H1 (cell line): ENCODE measurements at regions not wholly inside any gene's neighbourhood (a gene's known extent, or its start where the extent isn't known, plus 50 kb on each side); places are given as distances from the start of the nearest gene placed in this dataset.

ENCODE experiments used
- CTCF ChIA-PET: fragments of 300-600 bp; sonication (Branson Sonifier 250); formaldehyde crosslinking; loops from one replicate; lab custom pipeline; 2021; ENCODE audit not compliant: partially characterized antibody; lab: Charles Lee
- POLR2A ChIA-PET: fragments of 300-600 bp; sonication (Branson Sonifier 250); formaldehyde crosslinking; loops from one replicate; lab custom pipeline; 2021; ENCODE audit warnings: inconsistent platforms; ENCODE audit not compliant: partially characterized antibody; lab: Charles Lee
- DNase-seq, 2 experiments: peaks; one replicate each; pipeline versions ENCODE4 v3.0.0 to v3.0.0-alpha.2; 2010 to 2022; ENCODE audit warnings: low spot score in 2 of 2, low read depth in 1 of 2, mixed read lengths in 1 of 2
- FAIRE-seq: peaks from 2 replicates; lab custom pipeline; 2011; peaks lifted over from hg19 to GRCh38; lab: Jason Lieb, UNC
- H2AFZ ChIP-seq: 2 replicates; pipeline ENCODE4 v1.8.1; 2012; ENCODE audit warnings: low read length, inconsistent platforms
- H2AK5ac ChIP-seq: 2 replicates; pipeline ENCODE4 v1.6.1; 2013; ENCODE audit warnings: low read depth, low read length
- H2BK120ac ChIP-seq: replicated peaks from 2 replicates; pipeline ENCODE3; 2013; ENCODE audit warnings: low read depth, low read length, inconsistent platforms
- H2BK12ac ChIP-seq: 2 replicates; pipeline ENCODE4 v1.6.1; 2013; ENCODE audit warnings: low read depth, low read length
- H2BK15ac ChIP-seq: 2 replicates; pipeline ENCODE4 v1.6.1; 2013; ENCODE audit warnings: low read length
- H2BK20ac ChIP-seq: 2 replicates; pipeline ENCODE4 v1.6.1; 2013; ENCODE audit warnings: low read length
- H2BK5ac ChIP-seq: 2 replicates; pipeline ENCODE4 v1.6.1; 2013; ENCODE audit warnings: low read depth, low read length
- H3K14ac ChIP-seq: 2 replicates; pipeline ENCODE4 v1.6.1; 2013; ENCODE audit warnings: inconsistent platforms; ENCODE audit not compliant: insufficient read length
- H3K18ac ChIP-seq: 2 replicates; pipeline ENCODE4 v1.6.1; 2013; ENCODE audit warnings: low read length; ENCODE audit errors: extremely low read depth
- H3K23ac ChIP-seq: 2 replicates; pipeline ENCODE4 v1.6.1; 2013; ENCODE audit warnings: inconsistent platforms; ENCODE audit not compliant: insufficient read length
- H3K23me2 ChIP-seq: 2 replicates; pipeline ENCODE4 v1.6.1; 2013; ENCODE audit warnings: low read depth, low read length
- H3K27ac ChIP-seq: 2 replicates; pipeline ENCODE4 v1.6.1; 2011; ENCODE audit warnings: low read depth, low read length, inconsistent platforms
- H3K27me3 ChIP-seq, 4 experiments: replicated peaks in 1 of 4; 1 replicate in 1 of 4; 2 replicates in 3 of 4; pipeline versions ENCODE4 v1.6.1 to v1.8.1; 2011 to 2013; ENCODE audit warnings: low read length in 3 of 4, mild to moderate bottlenecking in 3 of 4, inconsistent platforms in 2 of 4, mixed read lengths in 2 of 4, moderate library complexity in 1 of 4; ENCODE audit not compliant: control insufficient read depth in 3 of 4, insufficient read depth in 3 of 4; ENCODE audit errors: extremely low read depth in 1 of 4
- H3K36me3 ChIP-seq, 4 experiments: 2 replicates each; pipeline versions ENCODE4 v1.6.1 to v1.8.1; 2011 to 2013; ENCODE audit warnings: mild to moderate bottlenecking in 4 of 4, low read length in 3 of 4, moderate library complexity in 2 of 4, control low read depth in 1 of 4, inconsistent platforms in 1 of 4; ENCODE audit not compliant: insufficient read depth in 4 of 4, control insufficient read depth in 2 of 4
- H3K4ac ChIP-seq: replicated peaks from 2 replicates; pipeline ENCODE3; 2013; ENCODE audit warnings: low read length, low read depth, mixed read lengths, inconsistent platforms; ENCODE audit not compliant: insufficient read length
- H3K4me1 ChIP-seq, 4 experiments: replicated peaks in 1 of 4; 1 replicate in 1 of 4; 2 replicates in 3 of 4; pipeline versions ENCODE4 v1.6.1 to v1.8.1; 2011 to 2013; ENCODE audit warnings: low read length in 3 of 4, inconsistent platforms in 2 of 4, mixed read lengths in 1 of 4; ENCODE audit not compliant: insufficient read depth in 4 of 4, control insufficient read depth in 3 of 4
- H3K4me2 ChIP-seq, 2 experiments: 2 replicates each; pipeline versions ENCODE4 v1.6.1 to v1.8.1; 2011 to 2013; ENCODE audit warnings: low read depth in 2 of 2, low read length in 2 of 2, control low read depth in 1 of 2, inconsistent platforms in 1 of 2, mild to moderate bottlenecking in 1 of 2; ENCODE audit not compliant: insufficient read depth in 1 of 2
- H3K4me3 ChIP-seq, 4 experiments: fragments of 200-600, 300-600 bp in 1 of 4; sonication (generic), shearing (Covaris generic), sonication (Bioruptor Twin) in 1 of 4; 2 replicates each; pipeline versions ENCODE4 v1.5.1 to v1.8.1; 2011 to 2016; ENCODE audit warnings: low read length in 4 of 4, low read depth in 3 of 4, control low read depth in 2 of 4, inconsistent platforms in 2 of 4, mild to moderate bottlenecking in 2 of 4, mixed read lengths in 1 of 4, moderate library complexity in 1 of 4; ENCODE audit not compliant: insufficient read depth in 2 of 4; ENCODE audit errors: extremely low read depth in 1 of 4
- H3K56ac ChIP-seq: replicated peaks from 2 replicates; pipeline ENCODE3; 2013; ENCODE audit warnings: low read depth, mild to moderate bottlenecking, mixed read lengths, low read length, inconsistent platforms; ENCODE audit not compliant: insufficient read length
- H3K79me1 ChIP-seq: 2 replicates; pipeline ENCODE4 v1.6.1; 2013; ENCODE audit warnings: low read depth, low read length, control low read depth
- H3K79me2 ChIP-seq, 2 experiments: 2 replicates each; pipeline versions ENCODE4 v1.6.1 to v1.8.1; 2012 to 2013; ENCODE audit warnings: low read length in 2 of 2, mild to moderate bottlenecking in 2 of 2, inconsistent platforms in 1 of 2; ENCODE audit not compliant: insufficient read depth in 2 of 2, control insufficient read depth in 1 of 2
- H3K9ac ChIP-seq, 4 experiments: replicated peaks in 1 of 4; 1 replicate in 1 of 4; 2 replicates in 3 of 4; pipeline versions ENCODE4 v1.6.1 to v1.8.1; 2011 to 2013; ENCODE audit warnings: low read depth in 3 of 4, low read length in 3 of 4, control low read depth in 2 of 4, mild to moderate bottlenecking in 2 of 4, moderate library complexity in 2 of 4, inconsistent platforms in 1 of 4; ENCODE audit errors: extremely low read depth in 1 of 4
- H3K9me3 ChIP-seq, 2 experiments: 2 replicates each; pipeline versions ENCODE4 v1.6.1 to v1.8.1; 2012 to 2013; ENCODE audit warnings: mild to moderate bottlenecking in 2 of 2, moderate library complexity in 2 of 2, control low read depth in 1 of 2, inconsistent platforms in 1 of 2, low read depth in 1 of 2, low read length in 1 of 2, mixed read lengths in 1 of 2; ENCODE audit not compliant: insufficient read depth in 2 of 2
- H4K20me1 ChIP-seq, 2 experiments: replicated peaks in 1 of 2; 2 replicates each; pipeline versions ENCODE3 to v1.8.1; 2011 to 2013; ENCODE audit warnings: inconsistent platforms in 2 of 2, low read length in 2 of 2, mild to moderate bottlenecking in 1 of 2; ENCODE audit not compliant: insufficient read depth in 2 of 2, control insufficient read depth in 1 of 2
- H4K5ac ChIP-seq: 2 replicates; pipeline ENCODE4 v1.6.1; 2013; ENCODE audit warnings: low read length, low read depth, mixed read lengths, inconsistent platforms; ENCODE audit not compliant: insufficient read length
- H4K8ac ChIP-seq: 2 replicates; pipeline ENCODE4 v1.8.0; 2013; ENCODE audit warnings: mild to moderate bottlenecking, moderate library complexity, low read length, inconsistent platforms; ENCODE audit not compliant: insufficient read depth; ENCODE audit errors: extremely low read depth
- H4K91ac ChIP-seq: replicated peaks from 2 replicates; pipeline ENCODE3; 2013; ENCODE audit warnings: low read length, mixed read lengths, inconsistent platforms; ENCODE audit not compliant: insufficient read length
- EGR1 ChIP-seq: IDR thresholded peaks from 2 replicates; pipeline ENCODE4 v1.6.1; 2011; ENCODE audit warnings: low read depth, low read length, borderline replicate concordance
- GABPA ChIP-seq: IDR thresholded peaks from 2 replicates; pipeline ENCODE4 v1.6.1; 2011; ENCODE audit warnings: mild to moderate bottlenecking, low read length, moderate library complexity, borderline replicate concordance; ENCODE audit not compliant: insufficient read depth
- KDM4A ChIP-seq: IDR thresholded peaks from one replicate; pipeline ENCODE4 v1.7.1; 2012; ENCODE audit warnings: low read depth, mild to moderate bottlenecking, moderate library complexity, low read length, inconsistent platforms; ENCODE audit not compliant: severe bottlenecking
- SRF ChIP-seq: IDR thresholded peaks from 2 replicates; pipeline ENCODE4 v1.6.1; 2011; ENCODE audit warnings: mild to moderate bottlenecking, low read depth, low read length, moderate library complexity
- TAF1 ChIP-seq: IDR thresholded peaks from 2 replicates; pipeline ENCODE4 v1.6.1; 2011; ENCODE audit warnings: mild to moderate bottlenecking, low read depth, low read length
- TAF7 ChIP-seq: optimal IDR thresholded peaks from 2 replicates; pipeline ENCODE3; 2011; ENCODE audit warnings: low read depth, mild to moderate bottlenecking, inconsistent platforms, low read length, moderate library complexity, borderline replicate concordance
- WGBS, 2 experiments: shearing (Covaris generic) in 1 of 2; methylation state at CpG; one replicate each; pipeline versions ENCODE4 v1.1.6 to v1.1.7; 2013 to 2015; ENCODE audit warnings: low lambda C conversion rate in 2 of 2, mixed read lengths in 2 of 2, inconsistent platforms in 1 of 2, low coverage in 1 of 2, missing lambda C conversion rate in 1 of 2; ENCODE audit not compliant: insufficient replicate concordance in 2 of 2, insufficient coverage in 1 of 2, insufficient read length in 1 of 2; ENCODE audit errors: extremely low coverage in 1 of 2, missing lambda C conversion rate in 1 of 2; 5-methylcytosine and 5-hydroxymethylcytosine counted together
- TF ChIP-seq, protein P1 (sequence below), 3 experiments: IDR thresholded peaks; 1 replicate in 2 of 3; 2 replicates in 1 of 3; pipeline versions ENCODE4 v1.5.1 to v1.6.1; 2011; ENCODE audit warnings: low read length in 3 of 3, mild to moderate bottlenecking in 3 of 3, inconsistent platforms in 2 of 3, low read depth in 1 of 3, moderate library complexity in 1 of 3; ENCODE audit not compliant: insufficient read depth in 1 of 3; ENCODE audit errors: control extremely low read depth in 1 of 3
- TF ChIP-seq, protein P2 (sequence below): IDR thresholded peaks from 2 replicates; pipeline ENCODE4 v1.6.1; 2012; ENCODE audit warnings: inconsistent platforms
- TF ChIP-seq, protein P3 (sequence below): IDR thresholded peaks from 2 replicates; pipeline ENCODE4 v1.6.1; 2011; ENCODE audit warnings: low read length, improper control_type of control experiment

DNA sequence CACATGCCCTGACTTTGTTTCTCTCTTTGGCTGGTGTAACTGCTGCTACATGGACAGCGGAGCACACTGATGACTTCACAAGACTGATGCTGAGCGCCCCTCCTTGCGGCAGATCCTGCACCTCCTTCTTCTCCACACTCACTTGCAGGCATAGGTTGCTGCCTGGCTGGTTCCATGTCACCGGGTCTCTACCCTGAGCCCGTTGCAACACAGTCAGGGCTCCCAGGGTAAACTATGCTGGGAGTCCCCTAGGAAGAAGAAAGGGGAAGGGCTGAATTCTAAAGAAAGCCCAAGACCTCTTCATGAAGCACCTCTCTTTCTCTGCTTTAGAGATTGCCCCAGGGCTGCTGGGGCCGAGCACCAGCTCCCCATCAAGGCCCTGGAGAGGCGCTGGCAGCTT is 83.3 kb upstream of the DUSP22 start:
- no peak overlapping the region for H3K4me3 ChIP-seq
- H2BK20ac ChIP-seq = no peak overlapping the region
- H3K4ac ChIP-seq = no peak overlapping the region
- H2BK5ac ChIP-seq = no peak overlapping the region
- H4K20me1 ChIP-seq = no peaks in the 10 kb centered on the region
- H3K79me1 ChIP-seq = no peaks in the 10 kb centered on the region
- H2BK15ac ChIP-seq = no peak overlapping the region
- no peak overlapping the region for H2AK5ac ChIP-seq
- no peaks in the 10 kb centered on the region for H3K23me2 ChIP-seq
- H2BK120ac ChIP-seq = no peak overlapping the region
- no peak overlapping the region for H3K14ac ChIP-seq
- H3K23ac ChIP-seq = no peak overlapping the region
- H3K27me3 ChIP-seq = no peaks in the 10 kb centered on the region
- H3K9me3 ChIP-seq = no peaks in the 10 kb centered on the region
- H3K18ac ChIP-seq = no peak overlapping the region
- POLR2A ChIA-PET = no interaction called here
- no peak for FAIRE-seq
- H3K4me2 ChIP-seq = no peak overlapping the region
- CTCF ChIA-PET = interaction anchor here (0.7 kb wide), 1 partner anchor 20 kb away, joined by 3 read pairs; no protein-coding TSS in a partner anchor
- TF ChIP-seq, protein P1, sequence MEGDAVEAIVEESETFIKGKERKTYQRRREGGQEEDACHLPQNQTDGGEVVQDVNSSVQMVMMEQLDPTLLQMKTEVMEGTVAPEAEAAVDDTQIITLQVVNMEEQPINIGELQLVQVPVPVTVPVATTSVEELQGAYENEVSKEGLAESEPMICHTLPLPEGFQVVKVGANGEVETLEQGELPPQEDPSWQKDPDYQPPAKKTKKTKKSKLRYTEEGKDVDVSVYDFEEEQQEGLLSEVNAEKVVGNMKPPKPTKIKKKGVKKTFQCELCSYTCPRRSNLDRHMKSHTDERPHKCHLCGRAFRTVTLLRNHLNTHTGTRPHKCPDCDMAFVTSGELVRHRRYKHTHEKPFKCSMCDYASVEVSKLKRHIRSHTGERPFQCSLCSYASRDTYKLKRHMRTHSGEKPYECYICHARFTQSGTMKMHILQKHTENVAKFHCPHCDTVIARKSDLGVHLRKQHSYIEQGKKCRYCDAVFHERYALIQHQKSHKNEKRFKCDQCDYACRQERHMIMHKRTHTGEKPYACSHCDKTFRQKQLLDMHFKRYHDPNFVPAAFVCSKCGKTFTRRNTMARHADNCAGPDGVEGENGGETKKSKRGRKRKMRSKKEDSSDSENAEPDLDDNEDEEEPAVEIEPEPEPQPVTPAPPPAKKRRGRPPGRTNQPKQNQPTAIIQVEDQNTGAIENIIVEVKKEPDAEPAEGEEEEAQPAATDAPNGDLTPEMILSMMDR (IDR thresholded peaks at IDR 0.05; ENCODE audit: control extremely low read depth in 1 of 3, insufficient read depth in 1 of 3, low read depth in 1 of 3, low read length in 3 of 3) = no peak
- TF ChIP-seq EGR1 (no peak), SRF (no peak), TAF1 (no peak), TAF7 (no peak), KDM4A (no peak), GABPA (no peak)
- TF ChIP-seq, protein P2, sequence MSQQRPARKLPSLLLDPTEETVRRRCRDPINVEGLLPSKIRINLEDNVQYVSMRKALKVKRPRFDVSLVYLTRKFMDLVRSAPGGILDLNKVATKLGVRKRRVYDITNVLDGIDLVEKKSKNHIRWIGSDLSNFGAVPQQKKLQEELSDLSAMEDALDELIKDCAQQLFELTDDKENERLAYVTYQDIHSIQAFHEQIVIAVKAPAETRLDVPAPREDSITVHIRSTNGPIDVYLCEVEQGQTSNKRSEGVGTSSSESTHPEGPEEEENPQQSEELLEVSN = no peak
- TF ChIP-seq, protein P3, sequence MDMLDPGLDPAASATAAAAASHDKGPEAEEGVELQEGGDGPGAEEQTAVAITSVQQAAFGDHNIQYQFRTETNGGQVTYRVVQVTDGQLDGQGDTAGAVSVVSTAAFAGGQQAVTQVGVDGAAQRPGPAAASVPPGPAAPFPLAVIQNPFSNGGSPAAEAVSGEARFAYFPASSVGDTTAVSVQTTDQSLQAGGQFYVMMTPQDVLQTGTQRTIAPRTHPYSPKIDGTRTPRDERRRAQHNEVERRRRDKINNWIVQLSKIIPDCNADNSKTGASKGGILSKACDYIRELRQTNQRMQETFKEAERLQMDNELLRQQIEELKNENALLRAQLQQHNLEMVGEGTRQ = no peak
- no peak overlapping the region for H4K91ac ChIP-seq
- no peak overlapping the region for H3K9ac ChIP-seq
- no peaks in the 10 kb centered on the region for H3K79me2 ChIP-seq
- H2AFZ ChIP-seq = no peak overlapping the region
- no peak overlapping the region for H3K27ac ChIP-seq
- H2BK12ac ChIP-seq = no peak overlapping the region
- H3K4me1 ChIP-seq = no peaks in the 10 kb centered on the region; a peak in 2 of 7 replicates
- 95% methylated on average over 7 of the region's 7 CpGs; no CpG with 5 or more reads in 1 of the 2 experiments for WGBS, 2 experiments
- no peak overlapping the region for H4K8ac ChIP-seq
- no peaks in the 10 kb centered on the region for H3K36me3 ChIP-seq
- H4K5ac ChIP-seq = no peak overlapping the region
- DNase-seq = no peak
- H3K56ac ChIP-seq = no peak overlapping the region
